Right lobe of liver (tissue), 6 donors: ENCODE measurements at regions not wholly inside any gene's neighbourhood (a gene's known extent, or its start where the extent isn't known, plus 50 kb on each side); places are given as distances from the start of the nearest gene placed in this dataset.

Experiments used
- ATAC-seq, 4 donors: fragments of 200-7000 bp; cut with Tn5 transposase; one replicate each; pipeline ENCODE4 v1.9.1; 2020; ENCODE audit warnings: mild to moderate bottlenecking in 4 of 4, moderate library complexity in 4 of 4
- DNase-seq, 3 donors: peaks; one replicate each; pipeline ENCODE4 v3.0.0-alpha.2; 2020
- H3K27ac ChIP-seq, 3 donors: fragments of 200-600 bp; one replicate each; pipeline ENCODE4 v1.8.0; 2022
- H3K27me3 ChIP-seq, 2 donors: fragments of 200-600 bp; one replicate each; pipeline ENCODE4 v1.8.0; 2022
- H3K36me3 ChIP-seq, 4 donors: fragments of 200-600 bp; sonication (generic) in 1 of 4; one replicate each; pipeline versions ENCODE4 v1.5.1 to v1.8.0; 2017 to 2022; ENCODE audit warnings: control low read depth in 1 of 4
- H3K4me1 ChIP-seq, 4 donors: fragments of 200-600 bp; sonication (generic) in 1 of 4; one replicate each; pipeline versions ENCODE4 v1.5.1 to v1.8.0; 2017 to 2022; ENCODE audit warnings: control low read depth in 1 of 4
- H3K4me3 ChIP-seq, 3 donors: fragments of 200-600 bp; one replicate each; pipeline ENCODE4 v1.8.0; 2022
- H3K9me3 ChIP-seq, 4 donors: fragments of 200-600 bp; sonication (generic) in 1 of 4; one replicate each; pipeline versions ENCODE4 v1.5.1 to v1.8.0; 2017 to 2022; ENCODE audit warnings: control low read depth in 1 of 4
- CTCF ChIP-seq, 4 donors: fragments of 200-600 bp in 3 of 4; fragments of 450-650 bp in 1 of 4; IDR thresholded peaks; one replicate each; pipeline versions ENCODE4 v1.5.1 to v1.8.0; 2016 to 2022; ENCODE audit warnings: antibody characterized with exemption in 4 of 4, mild to moderate bottlenecking in 2 of 4
- POLR2A ChIP-seq: fragments of 450-650 bp; IDR thresholded peaks from one replicate; pipeline ENCODE4 v1.6.1; 2017; ENCODE audit warnings: antibody characterized with exemption, mild to moderate bottlenecking
- WGBS: methylation state at CpG from one replicate; pipeline ENCODE4 v1.1.6; 2018; ENCODE audit warnings: low coverage, low lambda C conversion rate; ENCODE audit not compliant: insufficient coverage; ENCODE audit errors: missing lambda C conversion rate; 5-methylcytosine and 5-hydroxymethylcytosine counted together
- intact Hi-C, 2 donors: fragments of 100-400 bp; cut with DNase I; formaldehyde crosslinking; loops; one replicate each; pipeline versions ENCODE4 v1.11.2 to v1.14.1; 2022
- donor health status: DM: no; HTN: yes; CAD: no.
- donor health status: DM: no; HTN: no; CAD: no.
- donor health status: DM: no; HTN: no; CAD: no.
- donor health status: DM: no; HTN: yes; CAD: no.
- donor health status: DM: no; HTN: yes; CAD: no.

GRCh38 chr3:106018929-106019550, 150.2 kb upstream of the CBLB start:
- intact Hi-C loops = no loop called here
- Histone ChIP-seq H3K9me3 (no peaks in the 10 kb centered on the region), H3K4me3 (no peak overlapping the region), H3K36me3 (no peaks in the 10 kb centered on the region), H3K4me1 (no peaks in the 10 kb centered on the region), H3K27ac (no peak overlapping the region), H3K27me3 (no peaks in the 10 kb centered on the region)
- TF ChIP-seq CTCF (IDR thresholded peaks at IDR 0.05) (no peak), POLR2A (no peak)
- ATAC-seq (no peak), DNase-seq (no peak)
- WGBS = 80% methylated on average over 4 of the region's 5 CpGs

GRCh38 chr3:106022913-106023312, 154.1 kb upstream of the CBLB start:
- Histone ChIP-seq H3K9me3 (no peaks in the 10 kb centered on the region), H3K27me3 (no peaks in the 10 kb centered on the region), H3K27ac (no peak overlapping the region), H3K4me1 (no peaks in the 10 kb centered on the region), H3K4me3 (no peak overlapping the region), H3K36me3 (no peaks in the 10 kb centered on the region)
- 80% methylated on average over 5 of the region's 5 CpGs for WGBS
- intact Hi-C loops = no loop called here
- no peak for DNase-seq
- TF ChIP-seq CTCF (IDR thresholded peaks at IDR 0.05) (no peak), POLR2A (no peak)
- no peak for ATAC-seq

- no peaks in the 10 kb centered on the region for H3K27me3 ChIP-seq
- TF ChIP-seq POLR2A = no peak
- TF ChIP-seq CTCF (IDR thresholded peaks at IDR 0.05) = no peak
- WGBS = 20% methylated on average over 4 of the region's 4 CpGs
- no peak overlapping the region for H3K4me3 ChIP-seq
- intact Hi-C loops = no loop called here
- H3K9me3 ChIP-seq = no peaks in the 10 kb centered on the region
- H3K27ac ChIP-seq = no peak overlapping the region
- peak; percentile 69 to 97 (median 84) for ATAC-seq
- no peaks in the 10 kb centered on the region for H3K36me3 ChIP-seq
- H3K4me1 ChIP-seq = no peaks in the 10 kb centered on the region
- peak in 2 of 3 donors; percentile 51 to 57 for DNase-seq
These were observed 156.4 kb upstream of the CBLB start for GRCh38 chr3:106025151-106025722.

GRCh38 chr3:106029954-106030626, 161.3 kb upstream of the CBLB start:
- Histone ChIP-seq H3K27ac (no peak overlapping the region), H3K9me3 (no peaks in the 10 kb centered on the region), H3K4me3 (no peak overlapping the region), H3K27me3 (no peaks in the 10 kb centered on the region), H3K36me3 (no peaks in the 10 kb centered on the region), H3K4me1 (no peaks in the 10 kb centered on the region)
- DNase-seq (no peak), ATAC-seq (no peak)
- WGBS = 79% methylated on average over 4 of the region's 4 CpGs
- intact Hi-C loops = no loop called here
- no peak for TF ChIP-seq CTCF (IDR thresholded peaks at IDR 0.05)
